ENCODE measurements at regions not wholly inside any gene's neighbourhood (a gene's known extent, or its start where the extent isn't known, plus 50 kb on each side); places are given as distances from the start of the nearest gene placed in this dataset.

- TF ChIP-seq, protein P1, sequence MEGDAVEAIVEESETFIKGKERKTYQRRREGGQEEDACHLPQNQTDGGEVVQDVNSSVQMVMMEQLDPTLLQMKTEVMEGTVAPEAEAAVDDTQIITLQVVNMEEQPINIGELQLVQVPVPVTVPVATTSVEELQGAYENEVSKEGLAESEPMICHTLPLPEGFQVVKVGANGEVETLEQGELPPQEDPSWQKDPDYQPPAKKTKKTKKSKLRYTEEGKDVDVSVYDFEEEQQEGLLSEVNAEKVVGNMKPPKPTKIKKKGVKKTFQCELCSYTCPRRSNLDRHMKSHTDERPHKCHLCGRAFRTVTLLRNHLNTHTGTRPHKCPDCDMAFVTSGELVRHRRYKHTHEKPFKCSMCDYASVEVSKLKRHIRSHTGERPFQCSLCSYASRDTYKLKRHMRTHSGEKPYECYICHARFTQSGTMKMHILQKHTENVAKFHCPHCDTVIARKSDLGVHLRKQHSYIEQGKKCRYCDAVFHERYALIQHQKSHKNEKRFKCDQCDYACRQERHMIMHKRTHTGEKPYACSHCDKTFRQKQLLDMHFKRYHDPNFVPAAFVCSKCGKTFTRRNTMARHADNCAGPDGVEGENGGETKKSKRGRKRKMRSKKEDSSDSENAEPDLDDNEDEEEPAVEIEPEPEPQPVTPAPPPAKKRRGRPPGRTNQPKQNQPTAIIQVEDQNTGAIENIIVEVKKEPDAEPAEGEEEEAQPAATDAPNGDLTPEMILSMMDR (IDR thresholded peaks at IDR 0.05), result no peak
- TF ChIP-seq POLR2A (IDR thresholded peaks at IDR 0.05), result no peak
These were observed 202.5 kb upstream of the CADM1 start for GRCh38 chr11:115706626-115707135.
